HG02981 (cell line): ENCODE measurements at regions not wholly inside any gene's neighbourhood (a gene's known extent, or its start where the extent isn't known, plus 50 kb on each side); places are given as distances from the start of the nearest gene placed in this dataset.

Source experiments
- ATAC-seq: cut with Tn5 transposase; IDR thresholded peaks from one replicate; pipeline ENCODE4 v1.9.1; 2021; ENCODE audit warnings: mild to moderate bottlenecking, moderate library complexity; ENCODE audit not compliant: unreplicated experiment

DNA sequence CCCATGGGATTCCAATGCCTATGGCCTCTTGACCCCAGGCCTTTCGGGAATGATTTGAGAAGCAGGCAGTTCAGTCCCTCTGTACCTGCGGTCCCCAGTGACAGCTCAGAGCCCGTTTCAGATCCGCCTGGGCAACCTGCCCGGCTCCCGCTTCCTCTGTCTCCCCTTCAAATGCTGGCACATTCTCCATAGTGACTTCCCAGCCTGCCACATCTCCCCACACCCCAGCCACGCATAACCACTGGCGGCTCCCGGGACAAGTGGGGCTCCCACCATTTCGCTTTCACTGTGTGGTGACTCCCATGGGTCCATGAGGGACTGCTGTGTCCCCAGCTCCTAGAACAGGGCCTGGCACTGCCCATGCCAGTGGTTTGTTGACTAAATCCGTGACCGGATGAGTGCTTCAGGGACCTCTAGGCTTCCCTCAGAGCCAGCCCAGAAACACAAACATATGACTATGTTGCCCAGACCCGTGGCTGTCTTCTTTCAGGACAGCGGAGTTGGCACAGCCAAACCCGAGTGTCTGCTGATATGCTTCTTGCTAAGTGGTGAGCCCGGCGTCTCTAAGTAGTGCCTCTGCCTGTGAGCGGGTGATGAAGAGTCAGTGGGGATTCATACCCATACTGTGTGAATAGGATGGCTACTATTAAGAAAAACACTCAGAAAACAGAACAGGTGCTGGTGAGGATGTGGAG is 91.2 kb downstream of the GLI2 start:
- no peak for ATAC-seq

- ATAC-seq: no peak
These were observed 92.4 kb downstream of the GLI2 start for GRCh38 chr2:120828066-120828465.

- ATAC-seq: no peak
These were observed 93.4 kb downstream of the GLI2 start for GRCh38 chr2:120828829-120829632.

DNA sequence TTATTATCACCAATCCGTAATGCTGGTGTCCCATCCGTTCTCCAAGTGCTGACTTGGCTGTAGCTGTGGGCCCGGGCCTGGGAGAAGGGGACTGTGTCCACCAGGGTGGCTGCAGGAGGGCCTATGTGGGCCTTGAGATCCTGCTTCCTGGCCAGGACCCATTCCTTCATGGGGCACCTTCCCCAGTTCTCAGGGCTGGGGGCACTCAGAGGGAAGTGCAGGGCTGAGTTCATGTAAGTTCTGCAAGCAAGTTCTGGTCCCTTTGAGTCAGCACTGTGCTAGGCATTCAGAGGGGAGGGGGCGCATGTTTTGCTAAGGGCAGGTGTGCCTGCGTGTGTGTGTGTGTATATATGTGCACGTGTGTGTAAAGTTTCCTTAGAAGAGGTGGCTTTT is 94.0 kb downstream of the GLI2 start:
- ATAC-seq: no peak

GRCh38 chr2:120830096-120830830 is 94.6 kb downstream of the GLI2 start:
- ATAC-seq: no peak

- no peak for ATAC-seq
These were observed 95.4 kb downstream of the GLI2 start for GRCh38 chr2:120831086-120831485.

GRCh38 chr2:120831891-120832290 is 96.2 kb downstream of the GLI2 start:
- ATAC-seq: no peak

DNA sequence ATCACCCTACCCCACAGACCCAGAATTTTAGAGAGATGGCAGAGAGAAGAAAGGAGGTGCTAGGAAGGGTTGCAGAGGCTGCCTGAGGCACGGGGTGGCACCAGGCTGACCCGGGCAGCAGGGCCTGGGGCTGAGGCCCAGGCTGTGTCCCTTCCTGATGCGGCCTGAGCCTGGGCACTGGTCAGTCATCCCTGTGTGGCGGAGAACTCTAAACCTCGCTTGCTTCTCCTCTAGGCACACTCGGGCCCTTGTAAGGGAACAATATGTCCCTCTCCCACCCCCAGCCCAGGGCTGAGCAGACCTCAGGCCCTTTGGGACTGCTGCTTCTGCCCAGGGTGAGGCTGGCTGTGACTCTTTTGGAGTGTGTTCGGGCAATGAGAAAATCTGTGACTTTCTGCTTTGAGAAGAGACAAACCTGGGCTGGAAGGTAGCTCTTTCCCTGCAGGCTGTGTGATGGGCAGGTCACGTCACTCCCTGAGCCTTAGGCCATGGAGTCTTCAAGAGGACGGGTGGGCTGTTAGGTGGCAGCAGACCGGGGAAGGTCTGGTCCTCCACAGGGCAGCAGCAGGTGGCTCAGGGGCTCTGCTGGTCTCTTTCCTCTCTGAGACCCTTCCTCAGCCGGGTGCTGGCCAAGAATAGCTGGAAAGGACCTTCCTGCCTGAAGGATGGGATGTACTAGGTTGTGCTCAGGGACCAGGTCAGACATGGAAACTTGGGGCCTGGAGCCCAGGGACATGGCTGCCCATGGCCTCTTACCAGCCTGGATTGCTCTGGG is 96.8 kb downstream of the GLI2 start:
- ATAC-seq: no peak

DNA sequence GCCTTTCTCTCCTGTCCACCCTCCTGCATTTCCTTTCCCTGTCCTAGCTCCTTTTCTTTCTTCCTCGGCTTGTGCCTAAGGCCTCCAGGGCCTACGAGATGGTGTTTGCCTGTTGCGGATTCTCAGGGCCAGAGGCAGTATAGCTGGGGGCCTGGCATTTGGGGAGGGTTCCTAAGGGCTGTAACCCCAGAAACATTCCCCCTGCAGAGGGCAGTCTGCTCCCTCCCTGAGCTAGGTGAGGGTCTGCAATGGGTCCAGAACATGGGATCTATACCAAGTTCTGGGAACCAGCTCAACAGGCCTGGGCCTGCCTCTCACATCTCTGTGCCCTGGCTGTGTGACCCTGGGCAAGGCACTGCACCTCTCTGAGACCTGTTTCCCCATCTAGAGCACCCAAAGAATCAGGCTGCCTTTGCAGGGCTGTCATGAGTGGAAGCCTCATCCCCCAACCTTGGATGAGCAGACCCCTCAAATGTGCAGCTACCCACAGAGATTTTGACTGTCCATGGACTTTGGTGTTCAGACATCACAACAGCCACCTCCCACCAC is 97.5 kb downstream of the GLI2 start:
- no peak for ATAC-seq

- no peak for ATAC-seq
These were observed 98.5 kb downstream of the GLI2 start for GRCh38 chr2:120834206-120834605.

GRCh38 chr2:120836281-120836680 is 100.6 kb downstream of the GLI2 start:
- no peak for ATAC-seq

DNA sequence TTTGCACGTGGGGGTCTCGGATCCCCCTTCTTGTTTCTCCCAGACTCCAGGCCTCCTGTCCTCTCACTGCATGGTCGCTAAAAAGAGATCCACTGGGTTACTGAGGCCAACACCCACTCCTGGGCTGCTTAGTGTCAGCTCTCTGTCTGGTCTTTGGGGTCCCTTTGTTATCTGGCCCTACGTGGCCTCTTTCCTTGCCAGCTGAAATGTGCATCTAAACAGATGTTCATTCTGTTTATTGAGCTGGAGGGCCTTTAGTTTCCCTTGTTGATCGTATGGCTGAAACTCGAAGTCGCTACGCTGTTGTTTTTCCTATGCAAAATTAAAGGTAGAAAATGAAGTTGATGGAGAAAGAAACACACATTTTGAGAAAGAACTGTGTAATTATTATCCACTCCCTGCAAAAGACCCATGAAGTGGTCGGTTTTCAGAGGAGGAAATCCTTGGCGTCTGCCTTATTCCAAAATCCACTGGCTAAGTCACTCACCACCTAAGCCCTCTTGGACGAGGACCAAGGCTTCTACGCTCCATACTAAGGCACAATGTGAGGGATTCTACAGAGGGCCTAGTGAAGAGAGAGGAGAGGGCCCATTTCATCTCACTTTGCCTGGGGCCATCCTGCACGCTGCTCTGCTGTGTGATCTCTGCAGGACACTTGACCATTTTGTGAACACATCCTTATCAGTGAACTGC is 105.3 kb downstream of the GLI2 start:
- no peak for ATAC-seq

DNA sequence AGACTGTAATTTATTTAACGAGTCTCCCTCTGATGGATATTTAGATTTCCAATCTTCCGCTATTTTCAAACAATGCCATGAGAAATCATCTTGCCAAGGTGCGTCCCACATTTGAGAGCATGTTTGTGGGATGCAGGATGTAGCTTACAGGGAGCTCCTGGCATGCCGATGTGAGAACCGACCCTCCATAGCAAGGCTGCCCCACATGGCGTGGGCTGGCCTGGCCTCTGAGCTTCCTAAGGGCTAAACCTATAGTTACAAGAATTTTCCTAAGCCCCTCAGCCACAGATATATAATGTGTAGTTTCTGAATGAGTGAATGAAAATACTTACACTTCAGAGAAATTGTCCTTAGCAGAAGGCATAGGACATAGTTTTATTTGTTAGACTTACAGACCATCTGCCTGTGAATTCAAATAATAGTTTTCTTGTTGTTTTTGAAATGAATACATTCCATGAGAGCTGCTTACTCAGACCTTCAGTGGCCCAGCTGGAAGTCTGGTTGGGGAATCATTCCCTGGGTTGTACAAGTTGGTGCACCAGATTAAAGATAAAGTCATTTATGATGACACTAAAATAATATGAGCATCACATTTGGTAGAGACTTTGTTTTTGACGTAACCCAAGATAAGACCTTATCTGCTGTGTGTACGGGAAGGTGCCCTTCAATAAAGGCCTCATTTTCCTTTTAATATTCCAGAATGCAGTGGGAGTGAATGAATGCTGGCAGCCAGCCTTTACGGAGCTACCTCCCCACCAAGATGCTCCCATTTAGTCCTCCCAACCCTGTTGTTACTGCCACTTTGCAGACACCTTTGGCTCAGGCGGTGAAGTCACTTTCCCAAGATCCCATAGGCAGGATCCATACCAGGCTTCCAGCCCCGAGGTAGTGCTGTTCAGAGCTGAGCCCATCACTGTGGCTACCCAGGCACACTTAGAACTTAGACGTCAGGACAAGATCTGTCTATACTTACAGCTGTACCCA is 107.1 kb downstream of the GLI2 start:
- ATAC-seq: no peak

- ATAC-seq: no peak
These were observed 108.5 kb downstream of the GLI2 start for GRCh38 chr2:120844070-120844738.

GRCh38 chr2:120845277-120845676 is 109.6 kb downstream of the GLI2 start:
- ATAC-seq: no peak

- no peak for ATAC-seq
These were observed 110.9 kb downstream of the GLI2 start for GRCh38 chr2:120846406-120847095.

DNA sequence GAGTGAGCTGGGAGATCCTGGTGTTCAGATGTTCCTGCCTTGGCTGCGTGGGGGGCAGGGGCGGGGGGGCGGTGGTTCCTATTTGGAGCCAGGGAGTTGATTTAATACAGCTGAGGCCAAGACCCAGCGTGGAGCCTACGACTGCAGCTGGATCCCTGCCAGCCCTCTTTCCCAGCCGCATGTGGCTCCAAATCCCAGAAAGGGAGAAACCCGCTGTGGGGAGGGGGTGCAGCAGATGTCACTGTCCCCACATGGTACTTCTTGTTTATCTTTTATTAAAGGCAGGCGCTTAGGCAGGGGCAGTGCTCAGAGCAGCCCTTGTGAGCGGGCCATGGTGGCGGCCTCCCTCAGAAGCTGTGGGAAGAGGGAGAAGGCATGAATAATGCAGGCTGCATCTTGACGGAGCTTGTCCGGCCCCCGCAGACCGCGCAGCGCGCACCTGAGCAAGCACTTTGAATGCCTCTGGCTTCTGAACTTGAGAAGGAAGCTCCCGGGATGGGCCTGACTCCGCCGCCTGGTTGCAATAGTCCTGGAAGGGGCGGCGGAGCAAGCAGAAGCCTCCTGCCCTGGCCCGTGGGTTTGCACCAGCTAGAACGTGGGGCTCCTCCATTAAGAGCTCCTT is 112.1 kb downstream of the GLI2 start:
- no peak for ATAC-seq
